ENCODE measurements at regions not wholly inside any gene's neighbourhood (a gene's known extent, or its start where the extent isn't known, plus 50 kb on each side); places are given as distances from the start of the nearest gene placed in this dataset.
A peak's percentile ranks its signal among the peaks of the same experiment; 100 is the strongest.

GRCh38 chr2:196431076-196431475 lies 208.4 kb upstream of the CCDC150 start:
- H3K9me3 ChIP-seq (ENCODE audit: control insufficient read depth, insufficient read depth, low read length): no peaks in the 10 kb centered on the region
- H3K9me2 ChIP-seq (replicated peaks; ENCODE audit: control insufficient read depth, low read length): no peaks in the 10 kb centered on the region
- H3F3A ChIP-seq (ENCODE audit: control insufficient read depth, insufficient read depth): no peaks in the 10 kb centered on the region
- H3K4me1 ChIP-seq (ENCODE audit: control insufficient read depth, low read length): peaks cover 10% of the 10 kb centered on the region
- no peak overlapping the region for H3K27ac ChIP-seq (ENCODE audit: low read depth, low read length)
- no peak overlapping the region for H3K4me2 ChIP-seq (ENCODE audit: low read length)
- no peaks in the 10 kb centered on the region for H3K27me3 ChIP-seq (ENCODE audit: control insufficient read depth, low read length)
- no peaks in the 10 kb centered on the region for H3K79me2 ChIP-seq (ENCODE audit: control insufficient read depth, low read length)
- H3K36me3 ChIP-seq (ENCODE audit: control insufficient read depth, low read length): no peaks in the 10 kb centered on the region
- TF ChIP-seq CTCF (IDR thresholded peaks at IDR 0.05; ENCODE audit: low read depth, low read length, poor library complexity, severe bottlenecking): no peak
- TF ChIP-seq EZH2phosphoT487 (IDR thresholded peaks at IDR 0.05; ENCODE audit: borderline replicate concordance, low read length): no peak
- H3K4me3 ChIP-seq (ENCODE audit: low read length): no peak overlapping the region
- H4K20me1 ChIP-seq (ENCODE audit: control insufficient read depth, insufficient read depth, low read depth, low read length): no peaks in the 10 kb centered on the region

GRCh38 chr2:196431957-196432356 lies 207.6 kb upstream of the CCDC150 start:
- H3K4me3 ChIP-seq (ENCODE audit: low read length): no peak overlapping the region
- peaks cover 10% of the 10 kb centered on the region for H3K4me1 ChIP-seq (ENCODE audit: control insufficient read depth, low read length)
- H3K4me2 ChIP-seq (ENCODE audit: low read length): no peak overlapping the region
- H3K36me3 ChIP-seq (ENCODE audit: control insufficient read depth, low read length): no peaks in the 10 kb centered on the region
- H3F3A ChIP-seq (ENCODE audit: control insufficient read depth, insufficient read depth): no peaks in the 10 kb centered on the region
- H3K27ac ChIP-seq (ENCODE audit: low read depth, low read length): no peak overlapping the region
- no peaks in the 10 kb centered on the region for H3K79me2 ChIP-seq (ENCODE audit: control insufficient read depth, low read length)
- no peaks in the 10 kb centered on the region for H3K27me3 ChIP-seq (ENCODE audit: control insufficient read depth, low read length)
- no peaks in the 10 kb centered on the region for H3K9me3 ChIP-seq (ENCODE audit: control insufficient read depth, insufficient read depth, low read length)
- peak; percentile 35 for TF ChIP-seq CTCF (IDR thresholded peaks at IDR 0.05; ENCODE audit: low read depth, low read length, poor library complexity, severe bottlenecking)
- TF ChIP-seq EZH2phosphoT487 (IDR thresholded peaks at IDR 0.05; ENCODE audit: borderline replicate concordance, low read length): no peak
- H4K20me1 ChIP-seq (ENCODE audit: control insufficient read depth, insufficient read depth, low read depth, low read length): no peaks in the 10 kb centered on the region
- H3K9me2 ChIP-seq (replicated peaks; ENCODE audit: control insufficient read depth, low read length): no peaks in the 10 kb centered on the region

- Histone ChIP-seq H3F3A (ENCODE audit: control insufficient read depth, insufficient read depth) (no peaks in the 10 kb centered on the region), H3K4me3 (ENCODE audit: low read length) (no peak overlapping the region), H3K79me2 (ENCODE audit: control insufficient read depth, low read length) (no peaks in the 10 kb centered on the region), H3K27me3 (ENCODE audit: control insufficient read depth, low read length) (no peaks in the 10 kb centered on the region), H3K36me3 (ENCODE audit: control insufficient read depth, low read length) (no peaks in the 10 kb centered on the region), H4K20me1 (ENCODE audit: control insufficient read depth, insufficient read depth, low read depth, low read length) (no peaks in the 10 kb centered on the region), H3K9me2 (replicated peaks; ENCODE audit: control insufficient read depth, low read length) (no peaks in the 10 kb centered on the region), H3K27ac (ENCODE audit: low read depth, low read length) (no peak overlapping the region), H3K4me1 (ENCODE audit: control insufficient read depth, low read length) (peaks cover 6% of the 10 kb centered on the region), H3K4me2 (ENCODE audit: low read length) (no peak overlapping the region), H3K9me3 (ENCODE audit: control insufficient read depth, insufficient read depth, low read length) (no peaks in the 10 kb centered on the region)
- TF ChIP-seq CTCF (IDR thresholded peaks at IDR 0.05; ENCODE audit: low read depth, low read length, poor library complexity, severe bottlenecking) (no peak), EZH2phosphoT487 (IDR thresholded peaks at IDR 0.05; ENCODE audit: borderline replicate concordance, low read length) (no peak)
Measured at GRCh38 chr2:196433116-196433515, 206.4 kb upstream of the CCDC150 start.

DNA sequence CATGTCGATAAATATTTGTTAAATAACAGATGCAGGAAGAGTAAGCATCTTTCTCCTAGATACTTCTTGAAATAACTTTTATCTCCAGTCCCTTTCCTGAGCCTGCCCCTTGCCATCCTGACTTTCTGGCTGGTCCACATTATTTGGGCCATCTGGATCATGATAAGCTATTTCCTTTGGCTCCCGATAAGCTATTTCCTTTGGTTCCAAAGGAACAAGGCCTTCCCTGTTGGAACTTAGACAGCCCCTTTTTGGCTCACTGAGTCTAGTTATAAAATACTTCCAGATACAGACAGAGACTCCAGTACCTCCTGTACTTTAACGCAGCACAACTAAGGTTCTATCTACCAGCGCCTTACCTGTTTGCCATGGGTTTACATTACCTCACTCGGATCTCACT lies 205.3 kb upstream of the CCDC150 start:
- Histone ChIP-seq H3K36me3 (ENCODE audit: control insufficient read depth, low read length) (no peaks in the 10 kb centered on the region), H3K79me2 (ENCODE audit: control insufficient read depth, low read length) (no peaks in the 10 kb centered on the region), H3K9me3 (ENCODE audit: control insufficient read depth, insufficient read depth, low read length) (no peaks in the 10 kb centered on the region), H3K9me2 (replicated peaks; ENCODE audit: control insufficient read depth, low read length) (no peaks in the 10 kb centered on the region), H4K20me1 (ENCODE audit: control insufficient read depth, insufficient read depth, low read depth, low read length) (no peaks in the 10 kb centered on the region), H3K27me3 (ENCODE audit: control insufficient read depth, low read length) (no peaks in the 10 kb centered on the region), H3K27ac (ENCODE audit: low read depth, low read length) (no peak overlapping the region), H3K4me3 (ENCODE audit: low read length) (no peak overlapping the region), H3F3A (ENCODE audit: control insufficient read depth, insufficient read depth) (no peaks in the 10 kb centered on the region), H3K4me2 (ENCODE audit: low read length) (no peak overlapping the region), H3K4me1 (ENCODE audit: control insufficient read depth, low read length) (no peaks in the 10 kb centered on the region)
- TF ChIP-seq CTCF (IDR thresholded peaks at IDR 0.05; ENCODE audit: low read depth, low read length, poor library complexity, severe bottlenecking): no peak
- TF ChIP-seq EZH2phosphoT487 (IDR thresholded peaks at IDR 0.05; ENCODE audit: borderline replicate concordance, low read length): no peak

All from DOHH2 (cell line).